GM12878 (cell line): ENCODE measurements at regions not wholly inside any gene's neighbourhood (a gene's known extent, or its start where the extent isn't known, plus 50 kb on each side); places are given as distances from the start of the nearest gene placed in this dataset.

Source experiments
- ATAC-seq: fragments of 200-7000 bp; cut with Tn5 transposase; 3 replicates; pipeline ENCODE4 v1.9.1; 2020; ENCODE audit warnings: mild to moderate bottlenecking, moderate library complexity
- BruUV-seq: library from RNA; stranded (reverse); fragments of 400-500 nt; replicated peaks from 2 replicates; lab custom pipeline; 2021; lab: Mats Ljungman, UMichigan
- CTCF ChIA-PET: fragments of 300-600 bp; sonication (Branson Sonifier 250); formaldehyde crosslinking; extraction: SDS; loops from one replicate; lab custom pipeline; 2021; ENCODE audit warnings: inconsistent platforms; lab: Yijun Ruan, JAX
- POLR2A ChIA-PET: fragments of 350-600 bp; formaldehyde crosslinking; extraction: SDS; loops from one replicate; lab custom pipeline; 2021; ENCODE audit warnings: inconsistent platforms; lab: Charles Lee
- RAD21 ChIA-PET: fragments of 300-600 bp; sonication (Branson Sonifier 250); formaldehyde crosslinking; loops from one replicate; lab custom pipeline; 2023; ENCODE audit warnings: antibody characterized with exemption; ENCODE audit not compliant: unreplicated experiment; lab: Charles Lee
- SMC1A ChIA-PET: fragments of 300-600 bp; sonication (Branson Sonifier 250); formaldehyde crosslinking; loops from one replicate; lab custom pipeline; 2023; ENCODE audit not compliant: unreplicated experiment, uncharacterized antibody; lab: Charles Lee
- DNase-seq: peaks from one replicate; pipeline ENCODE4 v3.0.0-alpha.2; 2011; ENCODE audit warnings: low read depth, low spot score
- FAIRE-seq: peaks from 3 replicates; lab custom pipeline; 2011; peaks lifted over from hg19 to GRCh38; lab: Jason Lieb, UNC
- H2AFZ ChIP-seq: 2 replicates; pipeline ENCODE4 v1.6.0; 2011; ENCODE audit warnings: low read depth, low read length, control low read depth; ENCODE audit not compliant: control insufficient read depth
- H3K27ac ChIP-seq: 2 replicates; pipeline ENCODE4 v1.5.1; 2011; ENCODE audit warnings: control low read depth; ENCODE audit not compliant: control insufficient read depth, insufficient read depth
- H3K27me3 ChIP-seq, 2 experiments: replicated peaks in 1 of 2; 2 replicates each; pipeline versions ENCODE4 v1.6.0 to v1.6.1; 2011; ENCODE audit warnings: low read length in 1 of 2; ENCODE audit not compliant: control insufficient read depth in 2 of 2, insufficient read depth in 2 of 2
- H3K36me3 ChIP-seq, 2 experiments: 2 replicates each; pipeline ENCODE4 v1.5.1; 2011; ENCODE audit warnings: low read length in 1 of 2; ENCODE audit not compliant: control insufficient read depth in 2 of 2, insufficient read depth in 2 of 2
- H3K4me1 ChIP-seq: 2 replicates; pipeline ENCODE4 v1.6.1; 2011; ENCODE audit warnings: mild to moderate bottlenecking, low read length, moderate library complexity, mixed read lengths; ENCODE audit not compliant: control insufficient read depth, insufficient read depth
- H3K4me2 ChIP-seq: 2 replicates; pipeline ENCODE4 v1.6.0; 2011; ENCODE audit warnings: control low read depth; ENCODE audit not compliant: control insufficient read depth, insufficient read depth
- H3K4me3 ChIP-seq: fragments of 200-600 bp; sonication (generic); 2 replicates; pipeline ENCODE4 v1.5.1; 2016
- H3K79me2 ChIP-seq: 2 replicates; pipeline ENCODE4 v1.6.0; 2011; ENCODE audit warnings: low read length; ENCODE audit not compliant: control insufficient read depth, insufficient read depth
- H3K9ac ChIP-seq: 2 replicates; pipeline ENCODE4 v1.8.0; 2011; ENCODE audit warnings: low read length, control low read depth, mixed read lengths; ENCODE audit not compliant: control insufficient read depth, insufficient read depth
- H3K9me3 ChIP-seq: replicated peaks from 3 replicates; pipeline ENCODE4 v1.5.1; 2011; ENCODE audit warnings: mild to moderate bottlenecking, low read length; ENCODE audit not compliant: control insufficient read depth, insufficient read depth
- H4K20me1 ChIP-seq: 2 replicates; pipeline ENCODE4 v1.6.0; 2011; ENCODE audit not compliant: control insufficient read depth, insufficient read depth
- ASH2L ChIP-seq: fragments of 300-600, 200-600 bp; sonication (generic); IDR thresholded peaks from 2 replicates; pipeline ENCODE4 v1.6.1; 2017; ENCODE audit warnings: low read depth, mild to moderate bottlenecking, borderline replicate concordance
- CBX5 ChIP-seq: sonication (generic); IDR thresholded peaks from 2 replicates; pipeline ENCODE4 v1.6.1; 2016; ENCODE audit warnings: low read depth, moderate library complexity, mild to moderate bottlenecking, inconsistent platforms
- CHD4 ChIP-seq: fragments of 200-600 bp; sonication (generic); IDR thresholded peaks from 2 replicates; pipeline ENCODE4 v1.6.1; 2016; ENCODE audit warnings: mild to moderate bottlenecking
- IRF4 ChIP-seq: IDR thresholded peaks from 2 replicates; pipeline ENCODE4 v1.6.1; 2011; ENCODE audit warnings: low read depth, low read length
- LARP7 ChIP-seq: fragments of 450-650 bp; IDR thresholded peaks from 2 replicates; pipeline ENCODE4 v1.6.1; 2017; ENCODE audit warnings: mild to moderate bottlenecking
- MYB ChIP-seq: fragments of 150-350 bp; IDR thresholded peaks from 2 replicates; pipeline ENCODE4 v1.6.1; 2014; ENCODE audit warnings: mild to moderate bottlenecking, low read depth, low read length, borderline replicate concordance
- NBN ChIP-seq: fragments of 450-650 bp; IDR thresholded peaks from 2 replicates; pipeline ENCODE4 v1.6.1; 2016
- NKRF ChIP-seq: fragments of 450-650 bp; conservative IDR thresholded peaks from 2 replicates; pipeline ENCODE4 v1.6.1; 2017; ENCODE audit warnings: mild to moderate bottlenecking, moderate library complexity
- PBX3 ChIP-seq: IDR thresholded peaks from 2 replicates; pipeline ENCODE4 v1.6.1; 2011; ENCODE audit warnings: mild to moderate bottlenecking, low read depth, low read length, moderate library complexity; ENCODE audit not compliant: insufficient replicate concordance
- PKNOX1 ChIP-seq: fragments of 450-650 bp; IDR thresholded peaks from 2 replicates; pipeline ENCODE4 v1.6.1; 2016; ENCODE audit warnings: mild to moderate bottlenecking
- POLR2AphosphoS2 ChIP-seq: IDR thresholded peaks from 2 replicates; pipeline ENCODE4 v1.6.1; 2011; ENCODE audit warnings: low read depth, mild to moderate bottlenecking, low read length, improper control_type of control experiment, moderate library complexity
- SIN3A ChIP-seq: IDR thresholded peaks from 2 replicates; pipeline ENCODE4 v1.6.1; 2012; ENCODE audit warnings: low read depth, low read length, improper control_type of control experiment
- SUPT20H ChIP-seq: IDR thresholded peaks from 2 replicates; pipeline ENCODE4 v1.6.1; 2011; ENCODE audit warnings: low read depth, mild to moderate bottlenecking, low read length, moderate library complexity, borderline replicate concordance; ENCODE audit not compliant: control insufficient read depth
- TCF3 ChIP-seq: IDR thresholded peaks from 2 replicates; pipeline ENCODE4 v1.6.1; 2012; ENCODE audit warnings: low read depth, mild to moderate bottlenecking, low read length, borderline replicate concordance; ENCODE audit not compliant: insufficient read depth
- WRNIP1 ChIP-seq: IDR thresholded peaks from 2 replicates; pipeline ENCODE4 v1.6.1; 2011; ENCODE audit warnings: low read depth, low read length, improper control_type of control experiment, borderline replicate concordance
- ZNF622 ChIP-seq: fragments of 450-650 bp; IDR thresholded peaks from 2 replicates; pipeline ENCODE4 v1.6.1; 2017; ENCODE audit warnings: mild to moderate bottlenecking, inconsistent platforms
- ZNF687 ChIP-seq: fragments of 450-650 bp; IDR thresholded peaks from 2 replicates; pipeline ENCODE4 v1.6.1; 2017; ENCODE audit warnings: mild to moderate bottlenecking, moderate library complexity
- in situ Hi-C: fragments of 300-500 bp; cut with MboI; formaldehyde crosslinking; loops from 9 replicates; pipeline ENCODE4 v1.14.3; 2018; ENCODE audit warnings: mixed read lengths
- intact Hi-C: fragments of 100-400 bp; cut with micrococcal nuclease; formaldehyde crosslinking; loops from one replicate; pipeline ENCODE4 v1.14.2; 2022; ENCODE audit not compliant: unreplicated experiment

- BruUV-seq: no TSS peak
- in situ Hi-C loops: no loop called here
- no peaks in the 10 kb centered on the region for H3K36me3 ChIP-seq
Measured at GRCh38 chr12:91290354-91290753, 107.7 kb upstream of the DCN start.

More at GRCh38 chr12:91290354-91290753, 107.7 kb upstream of the DCN start:
- Histone ChIP-seq H3K4me2 (no peak overlapping the region), H3K79me2 (no peaks in the 10 kb centered on the region), H2AFZ (no peak overlapping the region), H3K4me3 (no peak overlapping the region), H3K9ac (no peak overlapping the region), H3K27me3 (no peaks in the 10 kb centered on the region), H3K4me1 (no peaks in the 10 kb centered on the region), H4K20me1 (no peaks in the 10 kb centered on the region), H3K27ac (no peak overlapping the region), H3K9me3 (no peaks in the 10 kb centered on the region)
- TF ChIP-seq NBN (no peak), SIN3A (no peak), ZNF622 (no peak), LARP7 (no peak), CHD4 (no peak), ZNF687 (no peak), WRNIP1 (no peak), IRF4 (no peak), SUPT20H (no peak), CBX5 (no peak), NKRF (no peak), ASH2L (no peak), MYB (no peak), TCF3 (no peak), POLR2AphosphoS2 (no peak), PKNOX1 (no peak), PBX3 (no peak)
- DNase-seq (no peak), ATAC-seq (no peak), FAIRE-seq (no peak)
- intact Hi-C loops: no loop called here
- POLR2A ChIA-PET: no interaction called here
- CTCF ChIA-PET: interaction anchor here (0.8 kb wide), 1 partner anchor 38 kb away, joined by 3 read pairs; no protein-coding TSS in a partner anchor
- SMC1A ChIA-PET: no interaction called here
- RAD21 ChIA-PET: no interaction called here
